ENCODE measurements at regions not wholly inside any gene's neighbourhood (a gene's known extent, or its start where the extent isn't known, plus 50 kb on each side); places are given as distances from the start of the nearest gene placed in this dataset.

GRCh38 chr2:114085992-114086391 lies 196.1 kb downstream of the ACTR3 start:
- no peak for TF ChIP-seq CTCF (IDR thresholded peaks at IDR 0.05)
- TF ChIP-seq TP53 (CRISPR knock-in tag; IDR thresholded peaks at IDR 0.05): no peak
- TF ChIP-seq POLR2A (IDR thresholded peaks at IDR 0.05; ENCODE audit: low read length): no peak
- no peak for TF ChIP-seq EP300 (IDR thresholded peaks at IDR 0.05)
- TF ChIP-seq CHD2 (IDR thresholded peaks at IDR 0.05; ENCODE audit: low read length, partially characterized antibody): no peak
- TF ChIP-seq PHF8 (IDR thresholded peaks at IDR 0.05; ENCODE audit: borderline replicate concordance, low read depth): no peak
- TF ChIP-seq SMC3 (IDR thresholded peaks at IDR 0.05): no peak
- TF ChIP-seq FOSL2 (IDR thresholded peaks at IDR 0.05): no peak
- TF ChIP-seq FOSL2 (CRISPR knock-in tag; IDR thresholded peaks at IDR 0.05): no peak
- TF ChIP-seq HMGXB4 (CRISPR knock-in tag; IDR thresholded peaks at IDR 0.05; ENCODE audit: borderline replicate concordance): no peak
- TF ChIP-seq USF2 (IDR thresholded peaks at IDR 0.05): no peak
- no peak for TF ChIP-seq BCL3 (IDR thresholded peaks at IDR 0.05)

Measured in A549 (cell line).